Right cardiac atrium (tissue), 5 donors: ENCODE measurements at regions not wholly inside any gene's neighbourhood (a gene's known extent, or its start where the extent isn't known, plus 50 kb on each side); places are given as distances from the start of the nearest gene placed in this dataset.

Experiments
- ATAC-seq, 2 donors: fragments of 200-7000 bp; cut with Tn5 transposase; one replicate each; pipeline versions ENCODE4 v1.8.0 to v1.9.1; 2020; ENCODE audit warnings: moderate library complexity in 2 of 2, mild to moderate bottlenecking in 1 of 2
- DNase-seq, 3 donors: peaks; one replicate each; pipeline ENCODE4 v3.0.0-alpha.2; 2020
- H3K27ac ChIP-seq: one replicate; pipeline ENCODE4 v1.5.1; 2013; ENCODE audit warnings: mild to moderate bottlenecking, low read length, control low read depth, moderate library complexity
- H3K27me3 ChIP-seq: one replicate; pipeline ENCODE4 v1.6.1; 2013; ENCODE audit not compliant: control insufficient read depth, insufficient read depth
- H3K4me1 ChIP-seq: one replicate; pipeline ENCODE4 v1.6.1; 2013; ENCODE audit warnings: low read length; ENCODE audit not compliant: control insufficient read depth, insufficient read depth
- H3K4me3 ChIP-seq: one replicate; pipeline ENCODE4 v1.5.1; 2013; ENCODE audit warnings: low read length, control low read depth
- H3K9me3 ChIP-seq: one replicate; pipeline ENCODE4 v1.6.1; 2013; ENCODE audit warnings: low read length; ENCODE audit not compliant: control insufficient read depth
- WGBS: extraction: QIAGEN DNeasy Blood & Tissue Kit; methylation state at CpG from one replicate; pipeline ENCODE4 v1.1.7; 2013; 5-methylcytosine and 5-hydroxymethylcytosine counted together
- intact Hi-C, 4 donors: fragments of 100-400 bp; cut with DNase I; formaldehyde crosslinking; loops; one replicate each; pipeline versions ENCODE4 v1.11.0 to v1.14.0; 2022 to 2023
- donor health status: healthy with polysubstance abuse.
- donor health status: DM: no; HTN: yes; CAD: no.
- donor health status: DM: no; HTN: no; CAD: no.
- donor health status: DM: no; HTN: yes; CAD: no; lungs with severe emphysema.
- donor health status: DM: yes; HTN: yes; CAD: no.

GRCh38 chr7:70942791-70943190, 189.2 kb upstream of the GALNT17 start:
- Histone ChIP-seq H3K27me3 (no peaks in the 10 kb centered on the region), H3K4me3 (no peak overlapping the region), H3K9me3 (no peaks in the 10 kb centered on the region), H3K4me1 (no peaks in the 10 kb centered on the region), H3K27ac (no peak overlapping the region)
- DNase-seq (no peak), ATAC-seq (no peak)
- intact Hi-C loops: no loop called here
- WGBS: 69% methylated on average over 7 of the region's 7 CpGs

DNA sequence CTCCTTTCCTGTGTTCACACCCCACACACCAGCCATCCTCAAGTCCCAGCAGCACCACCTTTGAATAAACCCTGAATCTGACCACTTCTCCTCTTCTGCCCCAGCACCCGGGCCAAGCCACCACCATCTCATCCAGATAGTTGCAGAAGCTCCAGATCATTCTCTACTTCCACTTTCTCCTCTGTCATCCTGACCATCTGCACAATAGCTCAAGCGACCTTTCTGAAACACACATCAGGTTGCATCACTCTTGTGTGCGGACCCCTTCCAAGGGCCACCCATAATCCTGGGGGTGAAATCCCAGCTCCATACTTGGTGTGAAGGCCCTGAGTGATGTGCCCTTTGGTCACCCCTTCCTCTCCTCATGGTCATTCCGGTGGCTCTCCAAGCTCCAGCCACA, 187.4 kb upstream of the GALNT17 start:
- Histone ChIP-seq H3K27me3 (no peaks in the 10 kb centered on the region), H3K4me1 (no peaks in the 10 kb centered on the region), H3K9me3 (no peaks in the 10 kb centered on the region), H3K4me3 (no peak overlapping the region), H3K27ac (no peak overlapping the region)
- DNase-seq: no peak
- intact Hi-C loops: no loop called here
- ATAC-seq: no peak
- WGBS: 74% methylated on average over 4 of the region's 4 CpGs

GRCh38 chr7:70947181-70947580, 184.8 kb upstream of the GALNT17 start:
- no peaks in the 10 kb centered on the region for H3K9me3 ChIP-seq
- ATAC-seq (no peak), DNase-seq (no peak)
- no peaks in the 10 kb centered on the region for H3K27me3 ChIP-seq
- no peak overlapping the region for H3K4me3 ChIP-seq
- no peak overlapping the region for H3K27ac ChIP-seq
- 79% methylated on average over 2 of the region's 2 CpGs for WGBS
- intact Hi-C loops: no loop called here
- no peaks in the 10 kb centered on the region for H3K4me1 ChIP-seq

DNA sequence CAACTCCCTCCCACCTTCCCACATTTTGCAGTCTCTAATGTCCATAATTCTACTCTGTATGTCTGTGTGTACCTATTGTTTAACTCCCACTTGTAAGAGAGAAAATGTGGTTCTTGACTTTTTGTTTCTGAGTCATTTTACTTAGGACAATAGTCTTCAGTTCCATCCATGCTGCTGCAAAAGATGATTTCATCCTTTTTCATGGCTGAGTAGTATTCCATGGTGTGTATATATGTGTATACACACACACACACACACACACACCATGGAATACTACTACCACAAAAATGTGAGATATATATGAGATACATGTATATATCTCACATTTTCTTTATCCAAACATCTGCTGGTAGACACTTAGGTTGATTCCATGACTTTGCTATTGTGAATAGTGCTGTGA, 182.1 kb upstream of the GALNT17 start:
- no peak overlapping the region for H3K27ac ChIP-seq
- no peaks in the 10 kb centered on the region for H3K27me3 ChIP-seq
- H3K9me3 ChIP-seq: no peaks in the 10 kb centered on the region
- no peak overlapping the region for H3K4me3 ChIP-seq
- no peak for ATAC-seq
- H3K4me1 ChIP-seq: no peaks in the 10 kb centered on the region
- intact Hi-C loops: no loop called here
- no peak for DNase-seq

DNA sequence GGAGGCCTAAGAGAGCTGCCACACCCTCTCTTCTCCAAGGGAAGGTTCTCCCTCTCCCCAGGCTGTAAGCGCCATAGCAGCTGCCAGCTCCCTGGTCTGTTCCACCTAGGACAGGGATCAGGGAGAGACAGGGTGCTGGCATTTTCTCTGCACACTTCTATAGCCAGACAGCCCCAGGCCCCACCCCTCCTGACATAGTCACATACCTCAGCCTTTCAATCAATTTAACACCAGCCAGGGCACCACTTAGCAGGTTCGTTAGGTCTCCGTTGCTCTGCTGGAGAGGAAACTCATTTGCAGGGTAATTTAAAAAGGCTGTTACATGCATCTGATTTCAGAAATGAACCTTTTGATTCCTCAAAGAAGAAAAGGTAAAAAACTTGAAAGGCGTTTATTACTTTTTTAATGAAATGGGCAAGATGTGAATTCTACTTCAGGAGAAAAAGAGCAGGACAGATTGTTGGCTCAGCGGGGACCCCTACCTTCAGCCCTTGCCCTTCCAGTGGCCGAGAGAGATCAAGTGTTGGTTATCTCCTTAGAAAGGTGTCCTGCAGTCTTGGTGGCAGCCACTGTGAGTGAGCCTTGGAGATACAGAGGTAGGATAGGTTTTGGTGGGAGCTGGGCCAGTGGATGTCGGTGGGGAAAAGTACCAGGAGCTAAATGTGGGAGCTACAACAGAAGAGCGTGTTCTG, 180.5 kb upstream of the GALNT17 start:
- Histone ChIP-seq H3K9me3 (no peaks in the 10 kb centered on the region), H3K4me3 (no peak overlapping the region), H3K27me3 (no peaks in the 10 kb centered on the region), H3K27ac (no peak overlapping the region), H3K4me1 (no peaks in the 10 kb centered on the region)
- ATAC-seq: no peak
- 78% methylated on average over 8 of the region's 8 CpGs for WGBS
- intact Hi-C loops: no loop called here
- DNase-seq: no peak

GRCh38 chr7:70952311-70952710, 179.6 kb upstream of the GALNT17 start:
- ATAC-seq (no peak), DNase-seq (no peak)
- 92% methylated on average over 8 of the region's 8 CpGs for WGBS
- no peaks in the 10 kb centered on the region for H3K4me1 ChIP-seq
- no peaks in the 10 kb centered on the region for H3K27me3 ChIP-seq
- intact Hi-C loops: no loop called here
- no peak overlapping the region for H3K4me3 ChIP-seq
- no peaks in the 10 kb centered on the region for H3K9me3 ChIP-seq
- H3K27ac ChIP-seq: no peak overlapping the region

GRCh38 chr7:70953331-70953741, 178.6 kb upstream of the GALNT17 start:
- 38% methylated on average over 6 of the region's 6 CpGs for WGBS
- Histone ChIP-seq H3K9me3 (no peaks in the 10 kb centered on the region), H3K27ac (no peak overlapping the region), H3K27me3 (no peaks in the 10 kb centered on the region), H3K4me3 (no peak overlapping the region), H3K4me1 (no peaks in the 10 kb centered on the region)
- ATAC-seq: no peak
- DNase-seq: no peak
- intact Hi-C loops: no loop called here

- intact Hi-C loops: loop anchor here in 2 of 4 donors (2.0 kb wide), 1 partner anchor 19 kb away; no protein-coding TSS in a partner anchor
- Histone ChIP-seq H3K4me1 (no peaks in the 10 kb centered on the region), H3K4me3 (no peak overlapping the region), H3K27me3 (no peaks in the 10 kb centered on the region), H3K9me3 (no peaks in the 10 kb centered on the region), H3K27ac (no peak overlapping the region)
- DNase-seq (no peak), ATAC-seq (no peak)
- WGBS: 15% methylated on average over 6 of the region's 6 CpGs
Measured at GRCh38 chr7:70953796-70954195, 178.1 kb upstream of the GALNT17 start.

GRCh38 chr7:70972693-70973092, 159.3 kb upstream of the GALNT17 start:
- Histone ChIP-seq H3K4me1 (no peaks in the 10 kb centered on the region), H3K27ac (no peak overlapping the region), H3K27me3 (no peaks in the 10 kb centered on the region), H3K9me3 (no peaks in the 10 kb centered on the region), H3K4me3 (no peak overlapping the region)
- intact Hi-C loops: loop anchor here in 2 of 4 donors (2.0 kb wide), 1 partner anchor 18 kb away; no protein-coding TSS in a partner anchor
- no peak for ATAC-seq
- DNase-seq: no peak

DNA sequence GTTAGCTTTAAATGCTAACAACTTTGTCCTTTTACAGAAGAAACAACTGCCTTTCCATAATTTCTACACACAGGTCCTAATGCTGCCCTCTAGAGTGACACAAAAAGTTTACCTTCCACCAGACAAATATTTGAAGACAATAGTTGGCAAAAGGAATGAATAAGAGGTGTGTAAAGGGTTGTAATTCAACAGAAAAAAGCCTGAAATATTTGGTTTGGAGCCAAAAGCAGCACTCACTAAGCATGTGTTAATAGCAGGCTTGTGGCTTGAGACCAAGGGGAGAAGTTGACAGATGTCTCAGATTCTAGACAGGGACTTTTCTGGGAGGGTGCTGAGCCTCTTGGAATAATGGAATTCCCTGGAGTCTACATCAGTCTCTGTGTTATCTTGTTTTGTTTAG, 156.2 kb upstream of the GALNT17 start:
- no peaks in the 10 kb centered on the region for H3K9me3 ChIP-seq
- no peaks in the 10 kb centered on the region for H3K4me1 ChIP-seq
- intact Hi-C loops: no loop called here
- no peak overlapping the region for H3K27ac ChIP-seq
- DNase-seq: no peak
- no peaks in the 10 kb centered on the region for H3K27me3 ChIP-seq
- no peak for ATAC-seq
- H3K4me3 ChIP-seq: no peak overlapping the region

- no peak for ATAC-seq
Measured at GRCh38 chr7:70986297-70986696, 145.6 kb upstream of the GALNT17 start.

GRCh38 chr7:70994176-70994575, 137.8 kb upstream of the GALNT17 start:
- no peaks in the 10 kb centered on the region for H3K4me1 ChIP-seq
- H3K27ac ChIP-seq: no peak overlapping the region
- WGBS: 75% methylated on average over 5 of the region's 5 CpGs
- no peak overlapping the region for H3K4me3 ChIP-seq
- no peaks in the 10 kb centered on the region for H3K27me3 ChIP-seq
- ATAC-seq: no peak
- no peak for DNase-seq
- intact Hi-C loops: no loop called here
- no peaks in the 10 kb centered on the region for H3K9me3 ChIP-seq

More at GRCh38 chr7:70986297-70986696, 145.6 kb upstream of the GALNT17 start:
- 72% methylated on average over 2 of the region's 2 CpGs for WGBS
- no peak for DNase-seq
- no peaks in the 10 kb centered on the region for H3K27me3 ChIP-seq
- no peaks in the 10 kb centered on the region for H3K4me1 ChIP-seq
- H3K4me3 ChIP-seq: no peak overlapping the region
- no peak overlapping the region for H3K27ac ChIP-seq
- intact Hi-C loops: no loop called here
- no peaks in the 10 kb centered on the region for H3K9me3 ChIP-seq
